SU-DHL-6 (cell line): ENCODE measurements at regions not wholly inside any gene's neighbourhood (a gene's known extent, or its start where the extent isn't known, plus 50 kb on each side); places are given as distances from the start of the nearest gene placed in this dataset.

ENCODE experiments used
- CTCF ChIP-seq: fragments of 200-600 bp; sonication (generic); IDR thresholded peaks from one replicate; pipeline ENCODE4 v1.5.1; 2017; ENCODE audit warnings: antibody characterized with exemption, mild to moderate bottlenecking, low read length, moderate library complexity; ENCODE audit not compliant: insufficient read depth, poor library complexity, severe bottlenecking
- EZH2phosphoT487 ChIP-seq: fragments of 200-600 bp; sonication (generic), shearing (Covaris generic); conservative IDR thresholded peaks from 2 replicates; pipeline ENCODE4 v1.6.1; 2018; ENCODE audit warnings: mild to moderate bottlenecking, antibody characterized with exemption, low read length, moderate library complexity, mixed read lengths

GRCh38 chr1:82923931-82924330 is 1075.0 kb downstream of the TTLL7 start:
- TF ChIP-seq CTCF (no peak), EZH2phosphoT487 (no peak)
